Duodenal mucosa (tissue), 2 donors: ENCODE measurements at regions not wholly inside any gene's neighbourhood (a gene's known extent, or its start where the extent isn't known, plus 50 kb on each side); places are given as distances from the start of the nearest gene placed in this dataset.

Experiments
- H3K27ac ChIP-seq: one replicate; pipeline ENCODE4 v1.7.0; 2013; ENCODE audit warnings: low read depth, low read length
- H3K27me3 ChIP-seq, 2 donors: one replicate each; pipeline ENCODE4 v1.7.0; 2013; ENCODE audit warnings: low read length in 2 of 2, control low read depth in 1 of 2; ENCODE audit not compliant: insufficient read depth in 2 of 2, control insufficient read depth in 1 of 2
- H3K36me3 ChIP-seq, 2 donors: one replicate each; pipeline ENCODE4 v1.7.0; 2013; ENCODE audit warnings: low read length in 2 of 2, control low read depth in 1 of 2; ENCODE audit not compliant: insufficient read depth in 2 of 2, control insufficient read depth in 1 of 2
- H3K4me1 ChIP-seq, 2 donors: one replicate each; pipeline ENCODE4 v1.7.0; 2013; ENCODE audit warnings: low read length in 2 of 2, control low read depth in 1 of 2; ENCODE audit not compliant: insufficient read depth in 2 of 2, control insufficient read depth in 1 of 2
- H3K4me3 ChIP-seq, 2 donors: one replicate each; pipeline ENCODE4 v1.7.0; 2013; ENCODE audit warnings: low read length in 2 of 2, low read depth in 1 of 2
- H3K9ac ChIP-seq, 2 donors: one replicate each; pipeline ENCODE4 v1.7.0; 2013; ENCODE audit warnings: low read length in 2 of 2, low read depth in 1 of 2
- H3K9me3 ChIP-seq, 2 donors: one replicate each; pipeline ENCODE4 v1.7.0; 2013; ENCODE audit warnings: low read length in 2 of 2, control low read depth in 1 of 2; ENCODE audit not compliant: control insufficient read depth in 1 of 2

DNA sequence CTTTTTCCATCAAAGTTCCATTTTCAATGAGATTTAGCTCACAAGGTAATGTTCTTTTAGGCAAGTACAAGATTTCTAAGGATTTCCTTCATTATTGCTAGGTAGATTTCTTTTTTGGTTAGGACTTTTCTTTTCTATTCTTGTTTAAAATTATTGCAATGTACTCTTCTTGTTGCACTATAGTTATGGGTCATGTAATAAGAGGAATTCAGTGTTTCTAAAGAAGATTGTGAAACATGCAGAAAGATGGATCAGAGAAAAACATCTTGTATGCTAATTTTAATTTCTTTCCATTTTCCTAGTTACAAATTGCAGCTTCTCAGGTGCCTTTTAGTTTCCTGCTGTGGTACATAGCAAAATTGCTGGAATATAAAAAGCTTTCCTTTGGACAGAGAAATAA is 56.1 kb downstream of the BTG1 start:
- H3K27ac ChIP-seq, result no peak overlapping the region
- no peaks in the 10 kb centered on the region for H3K27me3 ChIP-seq
- no peak overlapping the region for H3K9ac ChIP-seq
- H3K4me3 ChIP-seq, result no peak overlapping the region
- no peaks in the 10 kb centered on the region for H3K4me1 ChIP-seq
- no peaks in the 10 kb centered on the region for H3K36me3 ChIP-seq
- no peaks in the 10 kb centered on the region for H3K9me3 ChIP-seq

- H3K27me3 ChIP-seq, result no peaks in the 10 kb centered on the region
- H3K9me3 ChIP-seq, result no peaks in the 10 kb centered on the region
- H3K4me3 ChIP-seq, result no peak overlapping the region
- no peak overlapping the region for H3K9ac ChIP-seq
- H3K4me1 ChIP-seq, result no peaks in the 10 kb centered on the region
- no peak overlapping the region for H3K27ac ChIP-seq
- H3K36me3 ChIP-seq, result no peaks in the 10 kb centered on the region
Observed at GRCh38 chr12:92088805-92089204, 56.8 kb downstream of the BTG1 start.

- Histone ChIP-seq H3K9me3 (no peaks in the 10 kb centered on the region), H3K4me3 (no peak overlapping the region), H3K27ac (no peak overlapping the region), H3K27me3 (no peaks in the 10 kb centered on the region), H3K36me3 (no peaks in the 10 kb centered on the region), H3K9ac (no peak overlapping the region), H3K4me1 (peaks cover 0 to 3% of the 10 kb centered on the region in 2 donors)
Observed at GRCh38 chr12:92085736-92086040, 60.0 kb downstream of the BTG1 start.

GRCh38 chr12:92085040-92085735 is 60.5 kb downstream of the BTG1 start:
- H3K4me1 ChIP-seq, result peaks cover 0 to 8% of the 10 kb centered on the region in 2 donors
- no peak overlapping the region for H3K4me3 ChIP-seq
- H3K27me3 ChIP-seq, result no peaks in the 10 kb centered on the region
- H3K9me3 ChIP-seq, result no peaks in the 10 kb centered on the region
- H3K36me3 ChIP-seq, result no peaks in the 10 kb centered on the region
- no peak overlapping the region for H3K27ac ChIP-seq
- H3K9ac ChIP-seq, result no peak overlapping the region

- Histone ChIP-seq H3K36me3 (no peaks in the 10 kb centered on the region), H3K27ac (no peak overlapping the region), H3K9me3 (no peaks in the 10 kb centered on the region), H3K4me1 (peaks cover 6 to 25% of the 10 kb centered on the region in 2 donors), H3K27me3 (no peaks in the 10 kb centered on the region), H3K9ac (no peak overlapping the region), H3K4me3 (no peak overlapping the region)
Observed at GRCh38 chr12:92080911-92081285, 64.7 kb downstream of the BTG1 start.

DNA sequence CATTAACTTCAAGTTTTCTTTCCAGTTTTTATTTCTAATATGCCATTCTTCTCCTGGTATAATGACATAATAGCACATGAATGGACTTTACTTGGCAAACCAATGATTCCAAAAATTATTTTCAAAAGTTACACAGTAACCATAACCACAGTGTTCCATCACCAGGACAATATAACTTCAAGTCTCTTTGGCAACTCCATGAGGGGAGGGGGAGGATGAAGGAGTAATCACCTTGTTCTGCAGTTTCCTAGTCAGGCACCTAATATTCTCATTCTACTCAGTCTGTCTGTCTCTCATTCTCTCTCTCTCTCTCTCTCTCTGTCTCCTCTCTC is 66.6 kb downstream of the BTG1 start:
- Histone ChIP-seq H3K27me3 (no peaks in the 10 kb centered on the region), H3K4me3 (no peak overlapping the region), H3K27ac (no peak overlapping the region), H3K36me3 (no peaks in the 10 kb centered on the region), H3K4me1 (peaks cover 6 to 28% of the 10 kb centered on the region in 2 donors), H3K9ac (no peak overlapping the region), H3K9me3 (no peaks in the 10 kb centered on the region)

DNA sequence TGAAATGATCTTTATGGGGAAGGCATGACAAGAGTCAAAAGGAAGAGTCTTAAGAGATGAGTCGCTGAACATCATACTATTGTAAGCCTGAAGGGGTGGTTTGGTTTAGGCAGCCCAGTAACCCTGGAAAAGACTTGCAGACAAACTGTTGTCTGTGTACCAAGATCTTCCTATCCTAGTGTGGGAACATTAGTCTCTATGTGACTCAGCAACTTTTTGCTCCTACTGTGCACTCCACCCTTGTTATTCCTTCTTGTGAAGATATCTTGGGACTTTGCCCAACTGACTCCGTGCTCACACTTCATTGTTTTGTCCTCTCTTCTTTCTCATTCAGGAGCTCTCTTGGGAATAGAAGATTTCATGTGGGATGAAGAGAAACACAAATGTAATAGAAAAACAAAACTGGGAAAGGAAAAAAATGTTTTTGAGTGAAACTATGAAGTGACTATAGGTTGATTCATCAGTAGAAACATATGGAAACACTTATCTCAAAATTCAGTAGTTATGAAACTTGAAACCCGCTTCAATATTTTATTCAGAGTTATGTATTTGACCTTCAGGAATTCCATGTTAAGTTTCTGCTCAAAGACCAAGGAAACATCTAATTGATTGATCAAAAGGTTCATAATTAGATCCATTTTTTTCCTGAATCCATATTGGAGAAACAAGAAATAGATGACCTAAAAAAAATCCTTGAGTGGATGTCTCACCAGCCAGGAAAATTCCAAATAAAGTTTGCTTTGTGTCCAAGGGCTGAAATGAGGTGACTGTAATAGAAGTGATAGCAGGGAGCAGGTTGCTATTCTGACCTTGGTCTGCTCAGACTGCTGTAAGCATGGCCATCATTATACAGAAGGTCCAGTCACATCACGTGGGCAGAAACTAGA is 67.2 kb downstream of the BTG1 start:
- Histone ChIP-seq H3K4me1 (peaks cover 6 to 28% of the 10 kb centered on the region in 2 donors), H3K9ac (no peak overlapping the region), H3K27ac (no peak overlapping the region)

DNA sequence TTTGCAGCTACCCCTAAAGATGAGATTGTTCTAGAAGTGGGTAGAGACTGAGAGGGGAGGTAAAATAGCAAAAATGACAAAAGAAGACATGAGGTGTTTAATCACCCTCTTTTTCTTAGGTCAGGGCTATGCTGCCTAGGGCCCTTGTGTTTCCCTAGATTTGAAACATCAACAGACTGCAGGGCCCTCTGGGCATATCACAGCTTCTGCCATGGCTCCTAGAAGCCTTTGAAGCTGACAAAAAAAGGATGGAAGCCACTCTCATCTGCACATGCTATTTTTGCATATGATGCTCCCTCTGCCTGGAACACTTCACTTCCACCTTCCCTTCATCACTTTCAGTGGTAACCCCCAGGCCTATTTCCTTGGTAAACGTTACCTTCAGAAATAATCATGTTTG is 68.1 kb downstream of the BTG1 start:
- Histone ChIP-seq H3K27ac (no peak overlapping the region), H3K4me3 (no peak overlapping the region), H3K9ac (no peak overlapping the region), H3K36me3 (no peaks in the 10 kb centered on the region), H3K9me3 (no peaks in the 10 kb centered on the region), H3K27me3 (no peaks in the 10 kb centered on the region), H3K4me1 (peaks cover 6 to 28% of the 10 kb centered on the region in 2 donors)

More for the DNA sequence above, 67.2 kb downstream of the BTG1 start:
- Histone ChIP-seq H3K4me3 (no peak overlapping the region), H3K36me3 (no peaks in the 10 kb centered on the region), H3K27me3 (no peaks in the 10 kb centered on the region), H3K9me3 (no peaks in the 10 kb centered on the region)

- H3K36me3 ChIP-seq, result no peaks in the 10 kb centered on the region
- no peaks in the 10 kb centered on the region for H3K27me3 ChIP-seq
- H3K4me1 ChIP-seq, result peaks cover 6 to 32% of the 10 kb centered on the region in 2 donors
- no peak overlapping the region for H3K27ac ChIP-seq
- no peak overlapping the region for H3K9ac ChIP-seq
- no peaks in the 10 kb centered on the region for H3K9me3 ChIP-seq
- no peak overlapping the region for H3K4me3 ChIP-seq
Observed at GRCh38 chr12:92076101-92076500, 69.5 kb downstream of the BTG1 start.

DNA sequence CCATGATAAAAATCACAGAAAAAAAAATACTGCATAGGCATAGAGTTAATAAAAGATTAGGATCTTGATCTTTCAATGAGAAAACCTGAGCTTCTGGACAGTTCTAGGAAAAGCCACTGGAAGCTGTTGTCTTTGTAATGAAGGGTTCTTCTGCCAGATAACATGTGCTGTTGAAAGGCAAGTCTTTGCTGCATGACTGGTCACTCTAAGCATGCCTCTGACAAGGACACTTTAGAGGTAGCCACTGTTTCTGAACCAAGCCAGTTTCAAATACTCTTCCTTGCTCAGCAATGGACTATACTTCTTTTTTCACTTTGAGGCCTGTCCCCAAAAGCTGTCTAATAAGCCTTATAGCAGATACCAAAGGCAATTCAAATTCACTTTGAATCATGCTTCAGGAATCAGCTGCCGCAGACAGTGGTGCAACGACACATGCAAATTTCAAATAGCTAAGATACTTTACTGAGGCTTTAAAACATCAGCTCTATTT is 70.2 kb downstream of the BTG1 start:
- Histone ChIP-seq H3K9ac (no peak overlapping the region), H3K4me3 (no peak overlapping the region), H3K9me3 (no peaks in the 10 kb centered on the region), H3K27ac (no peak overlapping the region), H3K27me3 (no peaks in the 10 kb centered on the region), H3K4me1 (peaks cover 6 to 30% of the 10 kb centered on the region in 2 donors), H3K36me3 (no peaks in the 10 kb centered on the region)
